HG03159 (cell line): ENCODE measurements at regions not wholly inside any gene's neighbourhood (a gene's known extent, or its start where the extent isn't known, plus 50 kb on each side); places are given as distances from the start of the nearest gene placed in this dataset.

Experiments
- ATAC-seq: cut with Tn5 transposase; IDR thresholded peaks from one replicate; pipeline ENCODE4 v1.9.1; 2021; ENCODE audit warnings: mild to moderate bottlenecking, moderate library complexity; ENCODE audit not compliant: unreplicated experiment

DNA sequence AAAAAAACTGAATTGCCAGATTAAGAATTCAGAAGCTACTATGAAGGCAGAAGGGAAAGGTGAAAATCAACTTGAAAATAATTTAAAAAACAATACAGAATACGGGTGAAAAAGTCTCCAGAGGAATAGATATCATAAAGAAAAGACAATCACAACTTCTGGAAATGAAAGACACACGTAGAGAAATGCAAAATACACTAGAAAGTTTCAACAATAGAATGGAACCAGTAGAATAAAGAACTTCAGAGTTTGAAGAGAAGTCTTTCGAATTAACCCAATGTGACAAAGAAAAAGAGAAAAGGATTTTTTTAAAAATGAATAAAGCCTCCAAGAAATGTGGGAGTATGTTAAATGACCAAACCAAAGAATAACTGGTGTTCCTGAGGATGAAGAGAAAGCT lies 263.8 kb upstream of the FAT3 start:
- ATAC-seq: no peak

DNA sequence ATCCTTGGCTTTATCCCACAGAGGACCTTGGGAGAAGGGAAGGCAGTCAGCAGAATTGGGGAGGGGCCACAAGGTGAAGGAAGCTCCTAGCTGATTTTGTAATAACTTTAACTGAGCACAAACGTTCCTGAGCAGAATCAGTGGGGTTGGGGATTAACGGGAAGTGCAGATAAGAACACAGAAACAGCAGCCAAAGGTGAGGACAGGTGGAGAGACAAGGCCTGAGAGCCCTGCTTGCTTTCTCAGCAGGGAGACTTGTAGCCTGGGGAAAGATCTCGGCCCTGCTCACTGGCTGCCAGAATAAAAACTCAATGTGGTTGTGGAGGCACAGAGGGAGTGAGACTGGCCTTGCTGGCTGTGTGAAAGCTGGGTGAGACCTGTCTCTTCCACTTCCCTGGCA lies 265.2 kb upstream of the FAT3 start:
- ATAC-seq: no peak

- no peak for ATAC-seq
These were observed 267.9 kb upstream of the FAT3 start for GRCh38 chr11:91956711-91957110.

- ATAC-seq: no peak
These were observed 269.4 kb upstream of the FAT3 start for GRCh38 chr11:91955206-91955605.

GRCh38 chr11:91952056-91952455 lies 272.6 kb upstream of the FAT3 start:
- ATAC-seq: no peak

GRCh38 chr11:91947215-91947820 lies 277.3 kb upstream of the FAT3 start:
- ATAC-seq: no peak

DNA sequence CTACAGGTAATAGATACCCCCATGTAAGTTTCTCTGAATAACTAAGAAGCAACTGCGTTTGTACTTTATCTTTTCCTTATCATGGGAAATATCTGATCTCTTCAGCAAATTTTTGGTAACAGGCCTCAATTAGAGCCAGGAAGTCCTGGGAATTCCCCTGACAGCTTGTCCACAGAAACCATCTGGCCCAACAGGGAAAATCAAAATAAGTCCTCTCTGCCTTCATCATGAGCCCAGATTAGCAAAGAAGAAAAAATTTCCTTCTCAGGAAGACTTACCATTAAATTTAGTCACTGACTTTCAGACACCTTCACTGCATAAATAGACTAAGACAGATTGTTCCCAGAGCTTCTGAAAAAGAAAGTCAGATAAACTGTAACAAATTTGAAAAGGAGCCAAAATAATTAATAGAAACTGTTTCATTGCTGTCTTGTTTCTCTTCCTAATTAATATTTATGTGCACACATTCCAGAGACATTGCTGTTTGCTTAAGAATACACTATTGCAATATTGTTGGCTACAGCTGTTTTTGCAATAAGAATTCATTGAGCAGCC lies 278.1 kb upstream of the FAT3 start:
- ATAC-seq: no peak

GRCh38 chr11:91935120-91935519 lies 289.5 kb upstream of the FAT3 start:
- no peak for ATAC-seq

DNA sequence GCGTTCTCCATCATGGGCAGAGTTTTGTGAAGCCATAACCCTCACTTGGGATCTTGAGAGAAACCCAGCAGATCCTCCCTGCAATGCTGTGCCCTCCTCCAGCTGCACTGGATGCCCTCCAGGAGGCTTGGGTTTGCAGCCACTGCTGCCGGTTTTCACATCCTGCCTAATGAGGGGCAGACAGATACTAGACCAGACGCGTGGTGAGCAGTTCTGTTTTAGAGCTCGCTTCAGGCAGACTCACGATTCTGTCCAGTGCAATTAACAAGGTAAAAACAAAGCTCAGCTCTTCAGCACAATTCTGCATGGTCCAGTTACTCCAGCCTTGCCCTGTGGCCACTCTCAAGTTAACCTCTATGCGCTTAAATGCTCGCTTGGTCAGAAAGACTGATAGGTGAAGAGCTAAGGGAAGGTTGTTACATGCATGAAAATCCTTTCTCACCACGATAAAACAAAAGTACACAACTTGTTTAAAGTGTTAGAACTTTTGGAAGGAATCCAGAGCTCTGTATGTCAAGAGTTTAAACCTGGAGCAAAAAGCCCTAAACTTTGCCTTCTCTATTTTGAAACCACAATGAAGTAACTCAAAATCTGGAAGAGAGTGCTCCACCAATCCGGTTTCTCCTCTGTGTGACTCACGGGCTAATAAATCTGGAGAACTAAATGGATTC lies 292.3 kb upstream of the FAT3 start:
- ATAC-seq: no peak

DNA sequence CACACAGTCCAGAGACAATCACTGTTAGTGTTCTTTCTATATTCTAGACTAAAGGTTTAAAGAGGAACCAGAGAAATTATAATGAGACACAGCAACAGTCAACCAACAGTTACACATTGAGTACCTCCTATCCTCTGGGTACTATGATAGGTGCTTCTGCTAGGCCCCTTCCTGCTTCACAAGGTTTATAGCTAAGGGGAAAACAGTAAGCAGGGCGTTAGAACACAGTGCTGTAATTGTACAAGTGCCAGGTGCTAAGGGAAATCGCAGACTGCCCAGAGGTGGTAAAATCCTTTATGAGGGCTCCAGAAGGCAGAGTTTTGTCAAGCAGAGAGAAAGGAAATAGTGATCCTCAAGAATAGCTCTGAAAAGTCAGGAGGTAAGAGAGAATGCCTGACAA lies 297.2 kb upstream of the FAT3 start:
- no peak for ATAC-seq

GRCh38 chr11:91926965-91927364 lies 297.7 kb upstream of the FAT3 start:
- no peak for ATAC-seq

DNA sequence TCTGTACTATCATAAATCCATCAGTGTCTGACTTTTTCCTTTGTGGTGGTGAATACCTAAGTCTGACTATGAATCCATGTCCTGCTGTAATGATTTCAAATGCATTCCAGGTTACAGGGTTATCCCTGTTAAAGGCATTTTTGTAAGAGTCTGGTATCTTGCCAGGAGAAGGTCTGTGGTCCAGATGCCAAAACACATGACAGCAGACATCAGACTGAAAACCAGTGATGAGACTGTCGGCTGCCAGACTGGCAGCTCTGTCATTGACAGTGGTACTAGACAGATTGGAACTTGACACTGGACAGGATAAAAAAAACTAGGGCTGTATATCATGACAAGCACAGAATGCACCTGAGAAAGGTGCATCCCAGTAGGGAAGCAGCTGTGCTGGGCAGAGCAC lies 301.8 kb upstream of the FAT3 start:
- ATAC-seq: no peak

DNA sequence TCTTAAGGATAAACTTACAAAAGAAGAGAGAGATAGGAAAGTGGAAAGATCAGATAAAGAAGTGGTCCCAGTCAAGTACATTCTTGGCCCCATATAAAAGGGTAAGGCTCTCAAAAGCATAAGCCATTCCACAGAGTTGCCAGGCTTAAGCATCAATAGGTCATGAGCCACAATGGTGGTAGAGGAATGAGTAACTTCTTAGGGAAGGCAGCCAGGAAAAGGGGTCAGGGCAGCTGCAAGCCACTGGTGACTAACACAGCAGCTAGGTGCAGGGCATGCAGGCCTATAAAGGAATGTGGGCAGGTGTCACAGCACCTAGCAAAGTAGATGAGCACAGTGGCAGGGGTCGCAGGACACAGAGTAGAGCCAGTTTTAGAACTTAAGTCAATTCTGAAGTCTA lies 302.6 kb upstream of the FAT3 start:
- no peak for ATAC-seq

GRCh38 chr11:91913407-91913806 lies 311.2 kb upstream of the FAT3 start:
- no peak for ATAC-seq

GRCh38 chr11:91912322-91912721 lies 312.3 kb upstream of the FAT3 start:
- no peak for ATAC-seq

- ATAC-seq: no peak
These were observed 317.6 kb upstream of the FAT3 start for GRCh38 chr11:91906871-91907624.

GRCh38 chr11:91904792-91905785 lies 319.5 kb upstream of the FAT3 start:
- no peak for ATAC-seq

DNA sequence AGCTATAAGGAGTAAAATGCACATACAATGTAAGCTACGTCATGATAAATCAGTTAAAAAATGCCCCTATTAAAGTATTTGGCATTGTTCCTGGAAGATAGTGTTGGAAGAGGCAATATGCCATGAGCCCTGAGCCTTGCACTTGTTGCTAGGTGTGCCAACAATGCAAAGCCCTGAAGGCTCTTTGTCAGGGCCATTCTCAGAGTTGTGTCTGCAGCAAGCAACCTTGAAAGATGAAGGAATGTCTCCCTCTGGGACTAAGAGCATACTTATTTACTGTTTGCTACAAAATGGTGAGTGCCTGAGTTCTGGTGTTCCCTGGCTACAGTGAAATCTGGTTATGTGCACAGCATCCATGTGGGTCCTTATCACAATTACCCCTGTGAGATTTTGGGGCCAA lies 322.3 kb upstream of the FAT3 start:
- ATAC-seq: no peak

DNA sequence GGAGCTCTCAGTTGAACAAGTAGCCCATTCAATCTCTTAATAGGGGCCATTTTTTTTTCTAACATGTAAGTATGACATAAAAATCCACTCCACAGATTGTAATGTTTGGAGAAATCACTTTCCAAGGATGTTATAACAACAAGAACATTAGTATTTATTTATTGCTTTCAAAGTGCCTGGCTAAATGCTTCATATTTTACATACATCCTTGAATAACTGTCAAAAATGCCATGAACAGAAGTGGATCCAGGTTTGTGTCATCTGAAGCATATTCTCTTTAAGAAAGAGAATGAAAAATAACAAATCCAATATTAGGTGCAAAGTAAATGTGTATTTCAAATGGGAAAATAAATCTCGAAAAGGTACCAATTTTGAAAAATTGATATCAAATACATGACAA lies 344.0 kb upstream of the FAT3 start:
- ATAC-seq: no peak

- ATAC-seq: no peak
These were observed 347.9 kb upstream of the FAT3 start for GRCh38 chr11:91876746-91877145.

DNA sequence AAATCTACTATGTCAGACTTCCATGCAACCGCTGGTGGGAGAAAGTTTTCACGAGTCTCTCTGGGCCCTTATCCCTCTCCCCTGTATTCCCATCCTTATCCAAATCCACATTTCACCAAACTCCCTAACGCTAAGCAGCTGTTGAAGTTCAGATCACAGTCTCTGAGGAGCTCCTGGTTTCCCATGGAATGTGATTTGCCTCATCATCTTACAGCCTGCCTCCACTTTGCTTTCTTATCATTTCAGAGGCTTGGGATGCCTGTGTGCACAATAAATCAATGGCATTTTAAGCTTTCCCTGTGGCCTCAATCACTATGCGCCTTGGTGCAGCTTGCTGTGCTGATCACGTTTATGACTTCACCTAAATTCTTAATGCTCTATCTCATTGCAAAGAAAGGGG lies 352.4 kb upstream of the FAT3 start:
- no peak for ATAC-seq
